K562 (cell line): ENCODE measurements at regions not wholly inside any gene's neighbourhood (a gene's known extent, or its start where the extent isn't known, plus 50 kb on each side); places are given as distances from the start of the nearest gene placed in this dataset.

Experiments used
- ADNP ChIP-seq: fragments of 200-800 bp; sonication (Bioruptor generic); IDR thresholded peaks from 2 replicates; pipeline ENCODE4 v1.6.1; 2016; ENCODE audit warnings: missing genetic modification characterization, missing compliant biosample characterization
- KDM4B ChIP-seq, 2 experiments: fragments of 450-650 bp in 1 of 2; sonication (generic) in 1 of 2; IDR thresholded peaks; 2 replicates each; pipeline ENCODE4 v1.6.1; 2016 to 2017; ENCODE audit warnings: borderline replicate concordance in 2 of 2, antibody characterized with exemption in 1 of 2, low read depth in 1 of 2, mild to moderate bottlenecking in 1 of 2
- POLR2A ChIP-seq: fragments of 450-650 bp; conservative IDR thresholded peaks from 2 replicates; pipeline ENCODE4 v1.6.1; 2016
- TCF7 ChIP-seq: sonication (generic); IDR thresholded peaks from 2 replicates; pipeline ENCODE4 v1.6.1; 2016; ENCODE audit warnings: antibody characterized with exemption, borderline replicate concordance

- TF ChIP-seq ADNP (tag) (no peak), KDM4B (IDR thresholded peaks at IDR 0.05; ENCODE audit: borderline replicate concordance in 2 of 2, low read depth in 1 of 2) (no peak), TCF7 (no peak), POLR2A (no peak)
Observed at GRCh38 chr10:58989486-58990039, 186.9 kb upstream of the PHYHIPL start.
